ENCODE measurements at regions not wholly inside any gene's neighbourhood (a gene's known extent, or its start where the extent isn't known, plus 50 kb on each side); places are given as distances from the start of the nearest gene placed in this dataset.

GRCh38 chr6:118752803-118753202, 101.4 kb upstream of the CEP85L start:
- TF ChIP-seq CTCF (IDR thresholded peaks at IDR 0.05) (no peak), POLR2A (IDR thresholded peaks at IDR 0.05) (no peak)
